Activated T-helper 2 cell treated with anti-CD3 and anti-CD28 coated beads, Interferon-gamma antibody, Interleukin-2, Interleukin-4, amounts not matched to agents 10 μg/mL and 5 μg/mL and 100 μg/mL, durations not matched to agents 14 hours and 24 hours and 36 hours (primary cell): ENCODE measurements at regions not wholly inside any gene's neighbourhood (a gene's known extent, or its start where the extent isn't known, plus 50 kb on each side); places are given as distances from the start of the nearest gene placed in this dataset.

Experiments used
- DNase-seq: peaks from one replicate; pipeline ENCODE4 v3.0.0; 2021; ENCODE audit warnings: low spot score
- H3K27ac Mint-ChIP-seq: one replicate; pipeline ENCODE4 v1.8.0; 2021; ENCODE audit warnings: mixed read lengths
- H3K27me3 Mint-ChIP-seq: one replicate; pipeline ENCODE4 v1.8.0; 2021; ENCODE audit warnings: low read depth, mixed read lengths
- H3K36me3 Mint-ChIP-seq: one replicate; pipeline ENCODE4 v1.8.0; 2021; ENCODE audit warnings: low read depth, mixed read lengths
- H3K4me1 Mint-ChIP-seq: one replicate; pipeline ENCODE4 v1.8.0; 2021; ENCODE audit warnings: low read depth, mixed read lengths
- H3K4me3 Mint-ChIP-seq: one replicate; pipeline ENCODE4 v1.8.0; 2021; ENCODE audit warnings: low read depth, mild to moderate bottlenecking, moderate library complexity, mixed read lengths
- H3K9me3 Mint-ChIP-seq: one replicate; pipeline ENCODE4 v1.8.0; 2021; ENCODE audit warnings: mixed read lengths
- intact Hi-C: fragments of 100-400 bp; cut with micrococcal nuclease; formaldehyde crosslinking; loops from one replicate; pipeline ENCODE4 v1.15.1; 2023

GRCh38 chr18:23353459-23353858, 99.6 kb upstream of the RIOK3 start:
- H3K9me3 Mint-ChIP-seq: peaks cover 15% of the 10 kb centered on the region
- no peak overlapping the region for H3K27ac Mint-ChIP-seq
- H3K4me1 Mint-ChIP-seq: peaks cover 35% of the 10 kb centered on the region

GRCh38 chr18:23354625-23355024, 98.5 kb upstream of the RIOK3 start:
- Mint-ChIP-seq H3K9me3 (peaks cover 14% of the 10 kb centered on the region), H3K27ac (peak overlapping the region; percentile 56), H3K36me3 (peaks cover 49% of the 10 kb centered on the region), H3K27me3 (no peaks in the 10 kb centered on the region), H3K4me3 (no peak overlapping the region), H3K4me1 (peaks cover 39% of the 10 kb centered on the region)
- no peak for DNase-seq
- intact Hi-C loops: loop anchor here (5.0 kb wide), 1 partner anchor 47 kb away; no protein-coding TSS in a partner anchor

More at GRCh38 chr18:23353459-23353858, 99.6 kb upstream of the RIOK3 start:
- no peak for DNase-seq
- Mint-ChIP-seq H3K36me3 (peaks cover 57% of the 10 kb centered on the region), H3K4me3 (no peak overlapping the region), H3K27me3 (no peaks in the 10 kb centered on the region)
- intact Hi-C loops: no loop called here

GRCh38 chr18:23355206-23355605, 97.9 kb upstream of the RIOK3 start:
- peaks cover 44% of the 10 kb centered on the region for H3K36me3 Mint-ChIP-seq
- DNase-seq: no peak
- H3K4me3 Mint-ChIP-seq: no peak overlapping the region
- no peaks in the 10 kb centered on the region for H3K27me3 Mint-ChIP-seq
- intact Hi-C loops: loop anchor here (5.0 kb wide), 1 partner anchor 48 kb away; no protein-coding TSS in a partner anchor
- peaks cover 8% of the 10 kb centered on the region for H3K9me3 Mint-ChIP-seq
- H3K4me1 Mint-ChIP-seq: peaks cover 39% of the 10 kb centered on the region
- no peak overlapping the region for H3K27ac Mint-ChIP-seq

DNA sequence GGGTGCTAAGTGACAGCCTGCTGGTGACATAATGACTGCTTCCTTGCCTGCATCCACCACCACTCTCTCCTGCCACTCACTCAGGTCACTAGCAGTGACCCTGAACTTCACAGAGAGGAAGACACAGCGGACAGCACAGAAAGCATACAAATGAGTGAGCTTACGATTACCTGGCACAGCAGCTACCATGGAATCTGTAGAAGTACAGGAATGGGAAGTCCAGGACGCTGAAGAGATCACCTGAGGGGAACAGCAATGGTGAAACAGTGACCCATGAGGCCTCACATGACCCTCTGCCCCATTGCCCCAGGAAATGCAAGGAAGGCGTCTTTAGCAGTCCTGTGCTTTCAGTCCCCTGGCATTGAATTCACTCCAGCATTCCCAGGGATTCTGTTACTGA, 96.7 kb upstream of the RIOK3 start:
- H3K27ac Mint-ChIP-seq: no peak overlapping the region
- no peak overlapping the region for H3K4me3 Mint-ChIP-seq
- peaks cover 38% of the 10 kb centered on the region for H3K36me3 Mint-ChIP-seq
- no peaks in the 10 kb centered on the region for H3K27me3 Mint-ChIP-seq
- H3K4me1 Mint-ChIP-seq: peaks cover 39% of the 10 kb centered on the region
- DNase-seq: no peak
- H3K9me3 Mint-ChIP-seq: peaks cover 3% of the 10 kb centered on the region
- intact Hi-C loops: loop anchor here (5.0 kb wide), 1 partner anchor 49 kb away; no protein-coding TSS in a partner anchor

- H3K27me3 Mint-ChIP-seq: no peaks in the 10 kb centered on the region
- H3K27ac Mint-ChIP-seq: no peak overlapping the region
- H3K4me3 Mint-ChIP-seq: no peak overlapping the region
- H3K36me3 Mint-ChIP-seq: peaks cover 32% of the 10 kb centered on the region
- DNase-seq: no peak
- H3K9me3 Mint-ChIP-seq: no peaks in the 10 kb centered on the region
- H3K4me1 Mint-ChIP-seq: peaks cover 39% of the 10 kb centered on the region
- intact Hi-C loops: loop anchor here (5.0 kb wide), 1 partner anchor 50 kb away; no protein-coding TSS in a partner anchor
Observed at GRCh38 chr18:23356915-23357601, 96.0 kb upstream of the RIOK3 start.

- intact Hi-C loops: loop anchor here (1.0 to 5.0 kb wide), 3 partner anchors 51 to 127 kb away; no protein-coding TSS in a partner anchor
- Mint-ChIP-seq H3K4me1 (peaks cover 39% of the 10 kb centered on the region), H3K27ac (peak overlapping the region; percentile 80), H3K36me3 (peaks cover 23% of the 10 kb centered on the region), H3K9me3 (no peaks in the 10 kb centered on the region), H3K27me3 (no peaks in the 10 kb centered on the region), H3K4me3 (peak overlapping the region; percentile 13)
- DNase-seq: no peak
Observed at GRCh38 chr18:23357996-23358594, 95.0 kb upstream of the RIOK3 start.

DNA sequence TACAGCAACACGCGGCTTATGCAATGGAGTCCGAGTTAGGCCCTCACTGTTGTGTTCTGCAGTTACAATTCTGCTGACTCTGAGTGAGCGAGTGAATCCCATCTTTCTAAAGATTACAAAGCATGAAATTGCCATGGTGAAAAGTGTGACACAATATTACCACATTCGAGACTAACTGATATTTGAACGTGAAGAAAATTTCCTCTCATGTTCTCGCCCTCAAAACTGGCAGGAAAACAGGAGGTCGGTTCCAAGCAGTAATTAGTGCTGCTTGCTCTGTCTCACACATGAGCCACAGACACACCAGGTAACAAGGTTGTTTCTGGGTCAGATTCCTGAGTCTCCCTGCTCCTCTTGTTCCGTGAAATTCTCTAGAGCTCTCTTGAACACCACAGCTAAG, 93.7 kb upstream of the RIOK3 start:
- H3K27ac Mint-ChIP-seq: no peak overlapping the region

DNA sequence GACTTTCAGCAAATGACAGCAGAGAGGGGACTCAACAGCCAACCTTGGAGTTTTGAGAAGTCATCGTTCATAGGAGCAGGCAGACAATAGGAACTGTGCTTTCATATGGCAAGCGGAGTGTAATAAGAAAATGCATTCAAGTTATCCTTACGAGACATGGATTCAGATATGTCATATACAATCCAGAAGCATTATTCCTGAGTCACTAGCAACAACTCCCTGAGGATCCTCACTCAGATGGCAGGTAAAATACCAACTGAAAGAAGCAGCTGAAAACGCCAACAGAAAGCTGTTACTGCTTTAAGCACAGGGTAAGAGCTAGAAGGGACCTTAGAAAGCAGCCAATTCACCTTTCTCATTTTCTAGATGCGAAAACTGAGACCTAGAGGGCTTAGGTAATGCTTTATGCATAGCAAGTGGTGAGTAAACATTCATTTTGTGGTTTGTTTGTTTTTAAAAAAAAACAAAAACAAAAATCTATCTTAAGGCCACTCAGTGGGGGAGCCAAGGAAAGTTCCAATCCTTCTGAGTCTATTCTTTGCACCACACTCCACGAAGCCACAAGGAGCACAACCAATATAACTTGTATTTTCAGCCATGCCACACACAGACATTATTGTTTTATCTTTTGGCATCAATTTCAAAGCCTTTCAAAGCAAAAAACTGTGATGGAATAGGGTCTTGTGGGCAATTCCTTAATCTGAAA, 89.1 kb upstream of the RIOK3 start:
- no peak overlapping the region for H3K27ac Mint-ChIP-seq
- intact Hi-C loops: no loop called here
- no peak for DNase-seq
- no peaks in the 10 kb centered on the region for H3K4me1 Mint-ChIP-seq
- no peaks in the 10 kb centered on the region for H3K9me3 Mint-ChIP-seq
- peaks cover 3% of the 10 kb centered on the region for H3K36me3 Mint-ChIP-seq
- no peaks in the 10 kb centered on the region for H3K27me3 Mint-ChIP-seq
- no peak overlapping the region for H3K4me3 Mint-ChIP-seq

More for the DNA sequence above, 93.7 kb upstream of the RIOK3 start:
- Mint-ChIP-seq H3K4me3 (no peak overlapping the region), H3K4me1 (peaks cover 35% of the 10 kb centered on the region), H3K27me3 (no peaks in the 10 kb centered on the region), H3K9me3 (no peaks in the 10 kb centered on the region), H3K36me3 (peaks cover 16% of the 10 kb centered on the region)
- no peak for DNase-seq
- intact Hi-C loops: loop anchor here (1.0 to 5.0 kb wide), 3 partner anchors 52 to 228 kb away; no protein-coding TSS in a partner anchor

- Mint-ChIP-seq H3K4me1 (no peaks in the 10 kb centered on the region), H3K27ac (no peak overlapping the region), H3K36me3 (no peaks in the 10 kb centered on the region), H3K27me3 (no peaks in the 10 kb centered on the region), H3K4me3 (no peak overlapping the region), H3K9me3 (no peaks in the 10 kb centered on the region)
- DNase-seq: no peak
- intact Hi-C loops: no loop called here
Observed at GRCh38 chr18:23365602-23366001, 87.5 kb upstream of the RIOK3 start.

GRCh38 chr18:23369266-23369665, 83.8 kb upstream of the RIOK3 start:
- H3K27me3 Mint-ChIP-seq: no peaks in the 10 kb centered on the region
- H3K4me3 Mint-ChIP-seq: no peak overlapping the region
- H3K4me1 Mint-ChIP-seq: peaks cover 1% of the 10 kb centered on the region
- intact Hi-C loops: no loop called here
- DNase-seq: no peak
- no peaks in the 10 kb centered on the region for H3K9me3 Mint-ChIP-seq
- H3K36me3 Mint-ChIP-seq: no peaks in the 10 kb centered on the region
- no peak overlapping the region for H3K27ac Mint-ChIP-seq

DNA sequence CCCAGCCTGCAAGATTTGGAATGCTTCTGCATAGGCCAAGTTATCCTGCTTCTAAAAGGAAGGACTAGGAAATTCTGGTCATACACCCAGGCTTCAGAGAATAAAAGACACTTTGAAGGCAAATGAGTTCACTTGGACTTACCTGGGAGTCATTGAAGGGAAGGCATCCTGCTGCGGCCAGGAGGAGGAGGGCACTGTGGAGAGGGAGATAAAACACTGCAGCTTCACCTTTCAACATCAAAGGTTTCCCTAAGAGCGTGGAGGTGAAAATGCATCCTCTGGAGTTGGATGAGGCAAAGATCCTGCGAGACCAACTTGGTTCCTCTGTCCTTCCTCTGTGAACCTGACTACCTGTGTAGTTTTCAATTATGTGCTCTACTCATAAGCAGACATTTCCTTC, 79.5 kb upstream of the RIOK3 start:
- no peaks in the 10 kb centered on the region for H3K27me3 Mint-ChIP-seq
- no peaks in the 10 kb centered on the region for H3K9me3 Mint-ChIP-seq
- peaks cover 20% of the 10 kb centered on the region for H3K4me1 Mint-ChIP-seq
- no peak overlapping the region for H3K27ac Mint-ChIP-seq
- intact Hi-C loops: no loop called here
- H3K36me3 Mint-ChIP-seq: no peaks in the 10 kb centered on the region
- DNase-seq: no peak
- no peak overlapping the region for H3K4me3 Mint-ChIP-seq

- Mint-ChIP-seq H3K36me3 (no peaks in the 10 kb centered on the region), H3K4me3 (no peak overlapping the region), H3K9me3 (no peaks in the 10 kb centered on the region), H3K27ac (peak overlapping the region; percentile 82), H3K4me1 (peaks cover 24% of the 10 kb centered on the region), H3K27me3 (no peaks in the 10 kb centered on the region)
- intact Hi-C loops: loop anchor here (1.0 to 5.0 kb wide), 4 partner anchors 70 to 246 kb away; partner anchors contain the start of gene CABLES1
- no peak for DNase-seq
Observed at GRCh38 chr18:23377669-23378301, 75.3 kb upstream of the RIOK3 start.
